ENCODE measurements at regions not wholly inside any gene's neighbourhood (a gene's known extent, or its start where the extent isn't known, plus 50 kb on each side); places are given as distances from the start of the nearest gene placed in this dataset.

GRCh38 chr7:136033413-136034031, 56.4 kb upstream of the MTPN start:
- Mint-ChIP-seq H3K27ac (no peak overlapping the region), H3K9me3 (peaks cover 1% of the 10 kb centered on the region), H3K4me1 (peaks cover 19% of the 10 kb centered on the region), H3K4me3 (no peak overlapping the region), H3K27me3 (no peaks in the 10 kb centered on the region), H3K36me3 (peaks cover 7% of the 10 kb centered on the region)
- no peak for DNase-seq

DNA sequence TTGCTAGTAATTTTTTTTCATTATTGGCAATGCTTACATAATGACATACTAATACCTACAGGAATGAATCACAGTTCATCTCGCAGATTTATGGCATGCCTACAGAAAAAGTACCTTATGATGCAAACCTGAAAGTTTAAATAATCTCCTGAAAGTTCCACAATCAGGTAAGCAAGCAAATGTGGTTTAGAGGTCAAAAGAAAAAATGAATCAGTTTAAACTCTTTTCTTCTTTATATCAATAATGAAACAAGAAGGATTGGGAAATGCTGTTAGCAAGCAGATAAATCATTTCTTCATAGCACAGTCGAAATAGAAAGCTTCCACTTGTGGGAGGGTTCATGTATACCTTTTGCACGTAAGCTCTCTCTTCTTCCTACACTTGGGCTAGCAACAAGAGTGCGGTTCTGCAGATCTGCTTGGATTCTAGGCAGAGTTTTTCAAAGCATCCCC, 53.7 kb upstream of the MTPN start:
- Mint-ChIP-seq H3K36me3 (peaks cover 12% of the 10 kb centered on the region), H3K27ac (peak overlapping the region; percentile 82)

GRCh38 chr7:136030330-136030729, 53.2 kb upstream of the MTPN start:
- Mint-ChIP-seq H3K4me3 (no peak overlapping the region), H3K27me3 (no peaks in the 10 kb centered on the region), H3K27ac (no peak overlapping the region), H3K4me1 (peaks cover 25% of the 10 kb centered on the region), H3K9me3 (no peaks in the 10 kb centered on the region), H3K36me3 (peaks cover 12% of the 10 kb centered on the region)
- no peak for DNase-seq

More for the DNA sequence above, 53.7 kb upstream of the MTPN start:
- peaks cover 25% of the 10 kb centered on the region for H3K4me1 Mint-ChIP-seq
- no peak for DNase-seq
- no peaks in the 10 kb centered on the region for H3K9me3 Mint-ChIP-seq
- no peak overlapping the region for H3K4me3 Mint-ChIP-seq
- H3K27me3 Mint-ChIP-seq: no peaks in the 10 kb centered on the region

- Mint-ChIP-seq H3K4me3 (no peak overlapping the region), H3K27me3 (no peaks in the 10 kb centered on the region), H3K9me3 (no peaks in the 10 kb centered on the region)
These were observed 50.0 kb upstream of the MTPN start for GRCh38 chr7:136027160-136027559.

More at GRCh38 chr7:136027160-136027559, 50.0 kb upstream of the MTPN start:
- H3K4me1 Mint-ChIP-seq: peaks cover 20% of the 10 kb centered on the region
- peaks cover 12% of the 10 kb centered on the region for H3K36me3 Mint-ChIP-seq
- no peak for DNase-seq
- no peak overlapping the region for H3K27ac Mint-ChIP-seq

All from activated naive CD8-positive, alpha-beta T cell treated with anti-CD3 and anti-CD28 coated beads for 36 hours (primary cell).